Activated CD4-positive, alpha-beta memory T cell treated with anti-CD3 and anti-CD28 coated beads, Interleukin-2, amount 10 ng/mL, durations not matched to agents 7 days and 5 days (primary cell): ENCODE measurements at regions not wholly inside any gene's neighbourhood (a gene's known extent, or its start where the extent isn't known, plus 50 kb on each side); places are given as distances from the start of the nearest gene placed in this dataset.
"Not testable (repeated sequence)": the region's sequence is repeated elsewhere in the genome, so short reads cannot be mapped to it uniquely, and the experiment has no call there.

ENCODE experiments used
- CTCF ChIA-PET: fragments of 350-600 bp; sonication (Branson Sonifier 250); formaldehyde crosslinking; loops from one replicate; lab custom pipeline; 2021; ENCODE audit warnings: antibody characterized with exemption, inconsistent platforms; lab: Charles Lee
- POLR2A ChIA-PET: fragments of 350-600 bp; sonication (Branson Sonifier 250); formaldehyde crosslinking; loops from one replicate; lab custom pipeline; 2021; ENCODE audit warnings: antibody characterized with exemption; lab: Charles Lee
- DNase-seq: peaks from one replicate; pipeline ENCODE4 v3.0.0-alpha.2; 2020
- H3K27ac Mint-ChIP-seq: one replicate; pipeline ENCODE4 v1.8.0; 2021; ENCODE audit warnings: mild to moderate bottlenecking, mixed read lengths
- H3K27me3 Mint-ChIP-seq: one replicate; pipeline ENCODE4 v1.8.0; 2021; ENCODE audit warnings: mixed read lengths
- H3K36me3 Mint-ChIP-seq: one replicate; pipeline ENCODE4 v1.8.0; 2021; ENCODE audit warnings: low read depth, mixed read lengths
- H3K4me1 Mint-ChIP-seq: one replicate; pipeline ENCODE4 v1.8.0; 2021; ENCODE audit warnings: mixed read lengths
- H3K4me3 Mint-ChIP-seq: one replicate; pipeline ENCODE4 v1.8.0; 2021; ENCODE audit warnings: mild to moderate bottlenecking, mixed read lengths
- H3K9me3 Mint-ChIP-seq: one replicate; pipeline ENCODE4 v1.8.0; 2021; ENCODE audit warnings: mixed read lengths

GRCh38 chr19:28706693-28707092 is 506.3 kb downstream of the UQCRFS1 start:
- Mint-ChIP-seq H3K27me3 (no peaks in the 10 kb centered on the region), H3K36me3 (no peaks in the 10 kb centered on the region), H3K9me3 (no peaks in the 10 kb centered on the region), H3K4me1 (no peaks in the 10 kb centered on the region), H3K4me3 (no peak overlapping the region), H3K27ac (no peak overlapping the region)
- ChIA-PET POLR2A (no interaction called here), CTCF (no interaction called here)
- DNase-seq = no peak

- no peaks in the 10 kb centered on the region for H3K27me3 Mint-ChIP-seq
- H3K4me1 Mint-ChIP-seq = no peaks in the 10 kb centered on the region
- ChIA-PET CTCF (no interaction called here), POLR2A (no interaction called here)
- H3K9me3 Mint-ChIP-seq = no peaks in the 10 kb centered on the region
- no peak for DNase-seq
- H3K27ac Mint-ChIP-seq = no peak overlapping the region
- no peak overlapping the region for H3K4me3 Mint-ChIP-seq
- no peaks in the 10 kb centered on the region for H3K36me3 Mint-ChIP-seq
These were observed 507.9 kb downstream of the UQCRFS1 start for GRCh38 chr19:28705008-28705407.

GRCh38 chr19:28703400-28703956 is 509.5 kb downstream of the UQCRFS1 start:
- Mint-ChIP-seq H3K27ac (no peak overlapping the region), H3K4me1 (no peaks in the 10 kb centered on the region), H3K36me3 (no peaks in the 10 kb centered on the region), H3K27me3 (no peaks in the 10 kb centered on the region), H3K4me3 (no peak overlapping the region), H3K9me3 (no peaks in the 10 kb centered on the region)
- no peak for DNase-seq
- ChIA-PET CTCF (no interaction called here), POLR2A (no interaction called here)

- no peaks in the 10 kb centered on the region for H3K4me1 Mint-ChIP-seq
- H3K4me3 Mint-ChIP-seq = no peak overlapping the region
- no peak overlapping the region for H3K27ac Mint-ChIP-seq
- no peaks in the 10 kb centered on the region for H3K9me3 Mint-ChIP-seq
- no peak for DNase-seq
- ChIA-PET CTCF (no interaction called here), POLR2A (no interaction called here)
- no peaks in the 10 kb centered on the region for H3K36me3 Mint-ChIP-seq
- H3K27me3 Mint-ChIP-seq = no peaks in the 10 kb centered on the region
These were observed 511.5 kb downstream of the UQCRFS1 start for GRCh38 chr19:28701491-28701890.

GRCh38 chr19:28700176-28700575 is 512.8 kb downstream of the UQCRFS1 start:
- Mint-ChIP-seq H3K27me3 (no peaks in the 10 kb centered on the region), H3K9me3 (no peaks in the 10 kb centered on the region), H3K27ac (no peak overlapping the region), H3K4me3 (no peak overlapping the region), H3K36me3 (no peaks in the 10 kb centered on the region), H3K4me1 (no peaks in the 10 kb centered on the region)
- no peak for DNase-seq
- POLR2A ChIA-PET = no interaction called here
- CTCF ChIA-PET = no interaction called here

GRCh38 chr19:28697308-28697707 is 515.6 kb downstream of the UQCRFS1 start:
- CTCF ChIA-PET = interaction anchor here (1.0 kb wide), 1 partner anchor 63 kb away, joined by 3 read pairs; no protein-coding TSS in a partner anchor

GRCh38 chr19:28694812-28695211 is 518.1 kb downstream of the UQCRFS1 start:
- no peak for DNase-seq
- H3K27ac Mint-ChIP-seq = no peak overlapping the region
- H3K27me3 Mint-ChIP-seq = no peaks in the 10 kb centered on the region
- H3K9me3 Mint-ChIP-seq = peaks cover 2% of the 10 kb centered on the region
- no peak overlapping the region for H3K4me3 Mint-ChIP-seq
- no peaks in the 10 kb centered on the region for H3K4me1 Mint-ChIP-seq
- no peaks in the 10 kb centered on the region for H3K36me3 Mint-ChIP-seq
- CTCF ChIA-PET = no interaction called here
- POLR2A ChIA-PET = no interaction called here

More at GRCh38 chr19:28697308-28697707, 515.6 kb downstream of the UQCRFS1 start:
- POLR2A ChIA-PET = no interaction called here
- Mint-ChIP-seq H3K27me3 (no peaks in the 10 kb centered on the region), H3K9me3 (peaks cover 2% of the 10 kb centered on the region), H3K4me3 (no peak overlapping the region), H3K36me3 (no peaks in the 10 kb centered on the region), H3K4me1 (no peaks in the 10 kb centered on the region), H3K27ac (no peak overlapping the region)
- DNase-seq = no peak

- Mint-ChIP-seq H3K4me3 (no peak overlapping the region), H3K9me3 (peaks cover 2% of the 10 kb centered on the region), H3K27ac (no peak overlapping the region), H3K27me3 (no peaks in the 10 kb centered on the region), H3K4me1 (no peaks in the 10 kb centered on the region), H3K36me3 (no peaks in the 10 kb centered on the region)
- POLR2A ChIA-PET = no interaction called here
- CTCF ChIA-PET = no interaction called here
- DNase-seq = no peak
These were observed 521.3 kb downstream of the UQCRFS1 start for GRCh38 chr19:28691683-28692082.

GRCh38 chr19:28689464-28689863 is 523.5 kb downstream of the UQCRFS1 start:
- H3K4me3 Mint-ChIP-seq, H3K27me3 Mint-ChIP-seq, CTCF ChIA-PET, POLR2A ChIA-PET, H3K9me3 Mint-ChIP-seq, H3K4me1 Mint-ChIP-seq, DNase-seq, H3K36me3 Mint-ChIP-seq, H3K27ac Mint-ChIP-seq: not testable (repeated sequence)

- H3K27me3 Mint-ChIP-seq = no peaks in the 10 kb centered on the region
- H3K4me3 Mint-ChIP-seq = no peak overlapping the region
- no peaks in the 10 kb centered on the region for H3K36me3 Mint-ChIP-seq
- POLR2A ChIA-PET = no interaction called here
- H3K4me1 Mint-ChIP-seq = no peaks in the 10 kb centered on the region
- peaks cover 9% of the 10 kb centered on the region for H3K9me3 Mint-ChIP-seq
- CTCF ChIA-PET = interaction anchor here (1.1 kb wide), 1 partner anchor 192 kb away, joined by 3 read pairs; no protein-coding TSS in a partner anchor
- H3K27ac Mint-ChIP-seq = no peak overlapping the region
- DNase-seq = no peak
These were observed 525.7 kb downstream of the UQCRFS1 start for GRCh38 chr19:28687296-28687695.

GRCh38 chr19:28686756-28687155 is 526.2 kb downstream of the UQCRFS1 start:
- Mint-ChIP-seq H3K27ac (no peak overlapping the region), H3K36me3 (no peaks in the 10 kb centered on the region), H3K4me1 (no peaks in the 10 kb centered on the region), H3K9me3 (peaks cover 9% of the 10 kb centered on the region), H3K27me3 (no peaks in the 10 kb centered on the region), H3K4me3 (no peak overlapping the region)
- DNase-seq = no peak
- CTCF ChIA-PET = interaction anchor here (1.1 kb wide), 1 partner anchor 192 kb away, joined by 3 read pairs; no protein-coding TSS in a partner anchor
- POLR2A ChIA-PET = no interaction called here

GRCh38 chr19:28685802-28686201 is 527.1 kb downstream of the UQCRFS1 start:
- Mint-ChIP-seq H3K9me3 (peaks cover 9% of the 10 kb centered on the region), H3K4me1 (no peaks in the 10 kb centered on the region), H3K36me3 (no peaks in the 10 kb centered on the region), H3K27ac (no peak overlapping the region), H3K27me3 (no peaks in the 10 kb centered on the region), H3K4me3 (no peak overlapping the region)
- CTCF ChIA-PET = interaction anchor here (0.7 kb wide), 1 partner anchor 212 kb away, joined by 3 read pairs; no protein-coding TSS in a partner anchor
- POLR2A ChIA-PET = no interaction called here
- DNase-seq = no peak

- H3K4me1 Mint-ChIP-seq, CTCF ChIA-PET, H3K27me3 Mint-ChIP-seq, DNase-seq, H3K4me3 Mint-ChIP-seq, H3K27ac Mint-ChIP-seq, POLR2A ChIA-PET, H3K36me3 Mint-ChIP-seq: not testable (repeated sequence)
- peaks cover 14% of the 10 kb centered on the region for H3K9me3 Mint-ChIP-seq
These were observed 527.9 kb downstream of the UQCRFS1 start for GRCh38 chr19:28685077-28685476.

- H3K27ac Mint-ChIP-seq = no peak overlapping the region
- H3K36me3 Mint-ChIP-seq = no peaks in the 10 kb centered on the region
- no peak for DNase-seq
- POLR2A ChIA-PET = no interaction called here
- peaks cover 20% of the 10 kb centered on the region for H3K9me3 Mint-ChIP-seq
- H3K4me3 Mint-ChIP-seq = no peak overlapping the region
- CTCF ChIA-PET = no interaction called here
- no peaks in the 10 kb centered on the region for H3K27me3 Mint-ChIP-seq
- H3K4me1 Mint-ChIP-seq = no peaks in the 10 kb centered on the region
These were observed 532.8 kb downstream of the UQCRFS1 start for GRCh38 chr19:28680111-28680510.
